Esophagus muscularis mucosa (tissue), 3 donors: ENCODE measurements at regions not wholly inside any gene's neighbourhood (a gene's known extent, or its start where the extent isn't known, plus 50 kb on each side); places are given as distances from the start of the nearest gene placed in this dataset.

Experiments used
- CTCF ChIP-seq, 3 experiments: fragments of 200-600 bp in 2 of 3; fragments of 450-650 bp in 1 of 3; sonication (generic) in 2 of 3; IDR thresholded peaks; one replicate each; pipeline ENCODE4 v1.5.1; 2017 to 2019; ENCODE audit warnings: antibody characterized with exemption in 3 of 3, mild to moderate bottlenecking in 2 of 3, moderate library complexity in 1 of 3
- POLR2A ChIP-seq: fragments of 450-650 bp; IDR thresholded peaks from one replicate; pipeline ENCODE4 v1.6.1; 2017; ENCODE audit warnings: antibody characterized with exemption, moderate library complexity, mild to moderate bottlenecking, low read depth

GRCh38 chr2:19041434-19042041, 316.9 kb downstream of the OSR1 start:
- TF ChIP-seq CTCF (IDR thresholded peaks at IDR 0.05) (no peak), POLR2A (no peak)
